IgD-negative memory B cell (primary cell): ENCODE measurements at regions not wholly inside any gene's neighbourhood (a gene's known extent, or its start where the extent isn't known, plus 50 kb on each side); places are given as distances from the start of the nearest gene placed in this dataset.
"Not testable (repeated sequence)": the region's sequence is repeated elsewhere in the genome, so short reads cannot be mapped to it uniquely, and the experiment has no call there.

Experiments used
- H3K27ac Mint-ChIP-seq, 3 donors: one replicate each; pipeline ENCODE4 v1.8.0; 2020 to 2022; ENCODE audit warnings: mild to moderate bottlenecking in 3 of 3, mixed read lengths in 3 of 3, moderate library complexity in 1 of 3
- H3K27me3 Mint-ChIP-seq: one replicate; pipeline ENCODE4 v1.8.0; 2021; ENCODE audit warnings: mixed read lengths
- H3K36me3 Mint-ChIP-seq: one replicate; pipeline ENCODE4 v1.8.0; 2020; ENCODE audit warnings: mild to moderate bottlenecking, mixed read lengths
- H3K4me1 Mint-ChIP-seq, 3 donors: one replicate each; pipeline ENCODE4 v1.8.0; 2020 to 2022; ENCODE audit warnings: mixed read lengths in 3 of 3, mild to moderate bottlenecking in 1 of 3
- H3K4me3 Mint-ChIP-seq, 4 donors: one replicate each; pipeline ENCODE4 v1.8.0; 2020 to 2022; ENCODE audit warnings: mild to moderate bottlenecking in 4 of 4, mixed read lengths in 4 of 4, moderate library complexity in 3 of 4
- H3K9me3 Mint-ChIP-seq, 3 donors: one replicate each; pipeline ENCODE4 v1.8.0; 2020 to 2021; ENCODE audit warnings: mixed read lengths in 3 of 3, mild to moderate bottlenecking in 1 of 3

DNA sequence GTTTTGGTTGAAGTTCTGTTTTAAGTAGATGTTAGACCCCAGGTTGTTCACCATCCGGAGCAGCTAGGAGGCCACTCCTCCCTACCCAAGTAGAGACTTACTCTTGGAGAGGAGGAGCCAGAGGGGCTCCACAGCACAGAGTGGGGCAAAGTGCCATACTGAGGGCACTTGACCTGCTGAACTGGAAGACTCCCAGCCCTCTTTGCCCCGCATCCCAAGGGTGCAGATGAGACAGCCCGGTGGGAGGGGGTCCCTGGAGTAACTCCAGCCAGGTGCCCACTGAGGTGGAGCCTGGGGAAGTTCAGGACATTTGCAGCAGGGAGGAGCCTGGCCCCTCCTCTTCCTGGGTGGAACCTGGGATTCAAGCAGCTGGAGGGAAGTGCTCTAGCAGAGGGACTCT is 102.1 kb upstream of the GPR6 start:
- H3K4me3 Mint-ChIP-seq: no peak overlapping the region
- no peaks in the 10 kb centered on the region for H3K36me3 Mint-ChIP-seq
- H3K9me3 Mint-ChIP-seq: peaks cover 0 to 9% (median 0%) of the 10 kb centered on the region in 3 donors
- no peak overlapping the region for H3K27ac Mint-ChIP-seq
- H3K27me3 Mint-ChIP-seq: peaks cover 8% of the 10 kb centered on the region
- H3K4me1 Mint-ChIP-seq: peaks cover 0 to 7% (median 3%) of the 10 kb centered on the region in 3 donors

DNA sequence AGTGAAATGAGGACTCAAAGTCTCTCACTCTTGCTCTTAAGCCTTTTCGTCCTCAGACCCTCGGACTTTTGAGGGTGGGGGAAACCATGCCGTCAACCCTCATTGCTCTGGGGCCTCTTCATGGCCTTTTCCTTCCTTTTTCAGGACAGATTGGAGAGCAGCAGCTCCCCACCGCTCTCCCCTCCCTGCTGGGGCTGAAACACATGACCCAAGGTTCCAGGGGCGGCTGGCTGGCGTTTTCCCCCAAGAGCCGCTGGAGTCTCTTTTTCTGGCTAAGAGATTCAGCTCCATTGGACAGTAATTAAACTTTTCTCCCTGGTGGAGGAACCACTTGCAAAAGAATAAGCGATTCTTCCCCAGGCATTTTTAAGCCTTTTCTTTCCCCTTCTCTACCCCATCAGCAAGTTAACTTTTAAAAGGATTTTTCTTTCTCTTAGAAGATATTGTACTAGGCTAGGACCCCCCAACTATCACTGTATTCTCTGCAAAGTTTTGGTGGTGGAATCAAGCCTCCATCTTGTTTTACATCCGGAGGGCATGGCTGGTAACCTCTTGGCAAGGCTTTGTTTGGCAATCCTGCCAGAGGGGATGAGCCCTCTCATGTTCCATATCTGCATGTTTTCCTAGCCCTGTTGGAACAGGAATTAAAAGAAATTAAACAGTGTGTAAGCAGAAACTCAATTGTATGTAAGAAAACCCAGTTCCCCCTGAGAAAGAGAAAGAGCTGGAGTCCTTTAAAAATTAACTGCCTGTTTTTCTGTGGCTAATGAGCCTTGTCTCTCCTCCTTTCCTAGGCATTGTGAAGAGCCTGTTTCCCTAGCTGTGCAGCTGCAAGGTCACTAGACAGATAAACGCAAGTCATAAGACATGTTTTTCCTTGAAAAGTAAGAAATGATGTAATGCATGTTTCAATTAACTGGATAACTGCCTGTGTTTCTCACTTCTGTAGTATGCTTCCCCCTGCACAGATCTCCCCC is 100.8 kb upstream of the GPR6 start:
- H3K4me3 Mint-ChIP-seq: no peak overlapping the region
- H3K4me1 Mint-ChIP-seq: peaks cover 0 to 7% (median 3%) of the 10 kb centered on the region in 3 donors
- peaks cover 3% of the 10 kb centered on the region for H3K27me3 Mint-ChIP-seq
- H3K36me3 Mint-ChIP-seq: no peaks in the 10 kb centered on the region
- peaks cover 0 to 5% (median 0%) of the 10 kb centered on the region in 3 donors for H3K9me3 Mint-ChIP-seq
- H3K27ac Mint-ChIP-seq: no peak overlapping the region

DNA sequence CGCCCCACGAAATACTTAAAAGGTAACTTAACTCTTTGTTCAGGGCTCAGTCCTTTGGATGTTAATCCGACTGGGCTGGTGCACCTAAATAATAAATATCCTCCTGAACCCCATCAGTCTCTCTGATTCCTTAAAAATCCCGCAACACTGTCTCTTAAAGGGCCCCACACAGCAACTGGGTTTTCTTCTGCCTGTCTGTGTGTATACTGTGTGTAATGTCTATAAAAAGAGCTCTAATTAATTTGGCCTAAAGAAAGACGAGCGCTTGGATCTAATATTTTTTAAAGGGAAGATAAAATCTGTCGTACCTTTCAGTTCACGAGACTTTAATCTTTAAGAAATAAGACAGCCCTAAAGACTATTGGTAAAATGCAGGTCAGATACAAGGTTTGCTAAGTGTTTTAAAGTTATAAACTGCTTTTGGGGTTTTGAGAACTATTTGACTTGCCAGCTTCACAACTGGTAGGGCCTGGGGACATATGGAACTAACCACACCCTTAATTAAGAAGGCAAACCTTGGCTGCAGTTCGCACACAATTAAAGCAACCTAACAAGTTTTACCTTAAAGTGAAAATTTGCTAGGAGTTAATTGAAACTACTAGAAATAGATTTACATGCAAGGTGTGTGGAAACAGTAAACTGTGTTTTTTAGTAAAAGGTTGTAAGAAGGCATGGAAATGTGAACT is 100.0 kb upstream of the GPR6 start:
- not testable (repeated sequence) for H3K27ac Mint-ChIP-seq, H3K36me3 Mint-ChIP-seq, H3K4me1 Mint-ChIP-seq, H3K4me3 Mint-ChIP-seq, H3K27me3 Mint-ChIP-seq, H3K9me3 Mint-ChIP-seq

DNA sequence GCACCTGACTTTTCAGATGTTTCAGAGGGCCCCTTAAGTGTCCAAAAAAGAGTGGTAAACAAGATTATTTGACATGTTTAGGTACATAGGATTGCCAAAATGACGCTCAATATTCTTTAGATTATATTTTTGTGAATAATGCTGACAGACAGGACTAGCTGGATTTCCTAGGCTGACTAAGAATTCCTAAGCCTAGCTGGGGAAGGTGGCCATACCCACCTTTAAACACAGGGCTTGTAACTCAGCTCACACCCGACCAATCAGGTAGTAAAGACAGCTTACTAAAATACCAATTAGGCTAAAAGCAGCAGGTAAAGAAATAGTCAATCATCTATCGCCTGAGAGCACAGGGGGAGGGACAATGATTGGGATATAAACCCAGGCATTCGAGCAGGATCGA is 99.0 kb upstream of the GPR6 start:
- not testable (repeated sequence) for H3K36me3 Mint-ChIP-seq, H3K27ac Mint-ChIP-seq

DNA sequence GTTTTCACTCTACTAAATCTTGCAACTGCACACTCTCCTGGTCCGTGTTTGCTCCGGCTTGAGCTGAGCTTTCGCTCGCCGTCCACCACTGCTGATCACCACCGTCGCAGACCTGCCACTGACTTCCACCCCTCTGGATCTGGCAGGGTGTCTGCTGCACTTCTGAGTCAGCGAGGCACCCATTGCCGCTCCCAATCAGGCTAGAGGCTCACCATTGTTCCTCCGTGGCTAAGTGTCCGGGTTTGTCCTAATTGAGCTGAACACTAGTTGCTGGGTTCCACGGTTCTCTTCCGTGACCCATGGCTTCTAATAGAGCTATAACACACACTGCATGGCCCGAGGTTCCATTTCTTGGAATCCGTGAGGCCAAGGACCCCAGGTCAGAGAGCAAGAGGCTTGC is 98.6 kb upstream of the GPR6 start:
- Mint-ChIP-seq H3K27ac (no peak overlapping the region), H3K9me3 (peaks cover 0 to 5% (median 0%) of the 10 kb centered on the region in 3 donors), H3K27me3 (peaks cover 3% of the 10 kb centered on the region), H3K36me3 (no peaks in the 10 kb centered on the region), H3K4me3 (no peak overlapping the region), H3K4me1 (peaks cover 0 to 3% (median 0%) of the 10 kb centered on the region in 3 donors)

More for the DNA sequence above, 99.0 kb upstream of the GPR6 start:
- H3K4me3 Mint-ChIP-seq, H3K4me1 Mint-ChIP-seq, H3K27me3 Mint-ChIP-seq, H3K9me3 Mint-ChIP-seq: not testable (repeated sequence)

DNA sequence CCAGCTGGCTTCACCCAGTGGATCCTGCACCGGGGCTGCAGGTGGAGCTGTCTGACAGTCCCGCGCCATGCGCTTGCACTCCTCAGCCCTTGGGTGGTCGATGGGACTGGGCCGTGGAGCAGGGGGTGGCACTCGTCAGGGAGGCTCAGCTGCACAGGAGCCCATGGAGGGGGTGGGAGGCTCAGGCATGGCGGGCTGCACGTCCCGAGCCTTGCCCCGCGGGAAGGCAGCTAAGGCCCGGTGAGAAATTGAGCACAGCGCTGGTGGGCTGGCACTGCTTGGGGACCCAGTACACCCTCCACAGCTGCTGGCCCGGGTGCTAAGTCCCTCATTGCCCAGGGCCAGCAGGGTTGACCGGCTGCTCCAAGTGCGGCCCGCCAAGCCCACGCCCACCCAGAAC is 97.0 kb upstream of the GPR6 start:
- H3K36me3 Mint-ChIP-seq, H3K9me3 Mint-ChIP-seq, H3K4me1 Mint-ChIP-seq, H3K4me3 Mint-ChIP-seq, H3K27me3 Mint-ChIP-seq, H3K27ac Mint-ChIP-seq: not testable (repeated sequence)

DNA sequence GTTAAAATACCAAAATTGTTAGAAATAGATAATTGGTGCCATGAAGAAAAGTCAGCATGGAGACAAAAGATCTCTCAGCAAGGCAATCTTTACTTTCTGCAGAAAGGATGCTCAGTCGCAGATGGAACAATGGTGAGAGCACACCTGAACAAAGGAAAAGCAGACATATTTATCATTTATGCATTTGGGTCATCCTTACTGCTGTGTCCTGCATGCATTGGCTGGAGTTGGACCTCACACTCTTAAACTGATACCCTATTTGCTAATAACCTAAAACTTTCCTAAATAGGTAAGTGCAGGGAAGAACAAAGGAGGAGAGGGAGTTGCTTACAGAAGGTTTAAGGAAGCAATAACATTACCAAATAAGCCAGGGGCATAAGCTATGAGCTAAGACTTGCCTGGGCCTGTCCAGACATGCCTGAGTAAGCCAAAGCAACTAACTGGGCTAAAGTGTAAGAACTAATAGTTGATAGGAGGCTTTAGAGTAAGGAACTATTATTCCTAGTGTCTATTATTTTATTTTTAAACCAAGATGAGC is 96.1 kb upstream of the GPR6 start:
- H3K27me3 Mint-ChIP-seq, H3K36me3 Mint-ChIP-seq, H3K4me1 Mint-ChIP-seq, H3K9me3 Mint-ChIP-seq, H3K27ac Mint-ChIP-seq, H3K4me3 Mint-ChIP-seq: not testable (repeated sequence)

DNA sequence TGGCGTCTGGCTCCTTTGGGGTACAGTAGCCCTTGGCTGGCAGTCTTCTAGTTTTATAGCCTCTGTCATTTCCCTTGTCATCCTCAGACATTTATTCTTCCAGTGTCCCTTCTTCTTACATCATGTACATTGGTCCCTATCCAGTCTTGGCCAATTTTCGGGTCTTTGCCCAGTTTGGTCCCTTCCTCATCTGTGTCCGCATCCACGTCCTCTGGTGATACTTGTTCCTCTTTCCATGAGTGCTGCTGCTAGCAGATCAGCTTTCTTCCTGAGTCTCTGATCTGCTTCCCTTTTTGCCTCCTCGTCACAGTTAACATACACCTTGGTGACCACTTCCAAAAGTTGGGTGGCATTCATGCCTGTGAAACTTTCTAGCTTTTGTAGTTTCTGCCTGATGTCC is 86.2 kb upstream of the GPR6 start:
- Mint-ChIP-seq H3K4me3 (peak overlapping the region in 1 of 4 donors; percentile 45), H3K36me3 (peaks cover 4% of the 10 kb centered on the region), H3K4me1 (peaks cover 15 to 34% (median 20%) of the 10 kb centered on the region in 3 donors), H3K27ac (no peak overlapping the region), H3K9me3 (peaks cover 0 to 3% (median 0%) of the 10 kb centered on the region in 3 donors), H3K27me3 (no peaks in the 10 kb centered on the region)

DNA sequence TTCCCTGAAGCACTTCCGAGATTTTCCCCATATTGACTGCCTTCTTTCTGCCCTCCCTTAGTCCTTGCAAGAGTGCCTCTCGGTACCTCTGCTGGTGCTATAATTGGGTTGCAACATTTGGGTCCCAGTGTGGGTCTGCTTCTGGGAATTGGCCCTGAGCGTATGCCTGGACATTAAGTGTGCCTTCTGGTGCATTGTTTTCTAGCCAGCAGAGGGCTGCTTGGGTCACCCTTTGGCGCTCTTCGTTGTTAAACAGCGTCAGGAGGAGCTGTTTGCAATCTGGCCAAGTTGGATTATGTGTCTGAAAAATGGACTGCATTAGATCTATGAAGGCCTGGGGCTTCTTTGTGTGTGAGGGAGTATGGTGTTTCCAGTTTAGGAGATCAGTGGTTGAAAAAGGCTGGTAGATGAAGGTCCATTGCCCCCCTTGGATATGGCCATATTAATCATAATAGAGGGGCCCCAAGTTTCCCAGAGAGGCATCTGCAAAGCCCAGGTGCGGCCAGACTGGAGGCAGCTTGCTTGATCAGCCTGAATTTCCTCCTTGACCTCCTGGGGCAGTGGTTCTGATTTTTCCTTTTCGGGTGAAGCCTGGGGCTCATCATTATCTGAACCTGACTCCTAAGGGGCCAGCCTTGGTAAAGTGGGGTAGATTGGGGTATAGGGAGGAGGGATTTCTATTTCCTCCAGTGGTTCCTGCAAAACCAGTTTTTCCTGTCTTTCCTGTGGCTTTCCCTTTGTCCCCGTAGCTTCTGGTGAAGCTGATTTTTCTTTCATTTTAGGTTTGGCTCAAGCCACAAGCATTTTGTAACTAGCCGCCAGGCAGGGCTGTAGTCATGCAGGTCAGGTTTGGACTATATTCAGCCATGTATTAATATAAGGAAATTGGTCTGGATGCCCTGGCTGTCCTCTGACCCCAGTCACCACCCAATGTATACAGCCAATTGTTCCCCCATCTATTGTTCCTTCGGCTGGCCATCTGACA is 85.4 kb upstream of the GPR6 start:
- H3K27me3 Mint-ChIP-seq: no peaks in the 10 kb centered on the region
- H3K27ac Mint-ChIP-seq: peak overlapping the region in 1 of 3 donors; percentile 93
- peaks cover 0 to 3% (median 0%) of the 10 kb centered on the region in 3 donors for H3K9me3 Mint-ChIP-seq
- H3K36me3 Mint-ChIP-seq: peaks cover 4% of the 10 kb centered on the region
- H3K4me3 Mint-ChIP-seq: no peak overlapping the region
- peaks cover 15 to 34% (median 20%) of the 10 kb centered on the region in 3 donors for H3K4me1 Mint-ChIP-seq

DNA sequence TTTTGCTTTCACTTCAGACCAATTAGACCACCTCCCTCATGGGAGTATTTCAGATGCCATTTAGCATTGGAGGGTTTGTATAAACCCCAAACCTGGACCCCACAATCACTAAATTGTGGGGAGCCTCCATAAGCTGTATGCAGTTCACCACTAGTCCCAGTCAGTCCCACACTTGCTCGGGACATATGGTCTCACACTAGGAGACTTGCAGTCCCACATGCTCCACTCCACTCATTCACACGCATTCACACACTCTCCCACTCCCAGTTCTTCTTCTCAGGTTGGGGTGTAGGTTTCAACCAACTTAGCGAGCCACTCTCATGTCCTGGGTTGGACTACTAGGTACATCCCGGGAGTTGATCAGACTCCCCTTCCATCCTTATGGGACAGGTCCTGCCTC is 84.5 kb upstream of the GPR6 start:
- H3K9me3 Mint-ChIP-seq: peaks cover 0 to 3% (median 0%) of the 10 kb centered on the region in 3 donors
- H3K36me3 Mint-ChIP-seq: peaks cover 4% of the 10 kb centered on the region
- H3K4me1 Mint-ChIP-seq: peaks cover 15 to 34% (median 20%) of the 10 kb centered on the region in 3 donors
- H3K27me3 Mint-ChIP-seq: no peaks in the 10 kb centered on the region
- H3K4me3 Mint-ChIP-seq: peak overlapping the region in 3 of 4 donors; percentile 21 to 88 (median 71)
- peak overlapping the region in 2 of 3 donors; percentile 0 to 93 for H3K27ac Mint-ChIP-seq

DNA sequence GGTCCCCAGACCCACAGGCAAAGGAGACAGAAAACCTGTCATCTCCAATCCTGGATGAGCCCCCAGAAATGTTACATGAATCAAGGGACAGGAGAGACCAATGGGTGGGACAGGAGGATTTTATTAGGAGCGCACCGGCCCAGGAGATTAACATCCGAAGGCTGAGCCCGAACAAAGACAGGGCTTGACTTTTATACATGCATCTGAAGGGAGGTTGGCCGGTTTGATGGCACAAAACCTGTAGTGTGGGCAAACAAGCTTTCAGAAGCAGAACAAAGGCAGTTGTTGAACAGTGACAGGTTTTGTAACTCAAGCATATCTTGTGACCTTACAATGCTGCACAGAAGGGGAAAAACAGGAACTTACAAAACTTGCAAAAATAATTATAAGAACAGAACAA is 83.9 kb upstream of the GPR6 start:
- H3K4me1 Mint-ChIP-seq: peaks cover 15 to 34% (median 20%) of the 10 kb centered on the region in 3 donors
- no peaks in the 10 kb centered on the region for H3K27me3 Mint-ChIP-seq
- H3K9me3 Mint-ChIP-seq: peaks cover 0 to 3% (median 0%) of the 10 kb centered on the region in 3 donors
- peaks cover 4% of the 10 kb centered on the region for H3K36me3 Mint-ChIP-seq
- H3K4me3 Mint-ChIP-seq: peak overlapping the region in 2 of 4 donors; percentile 5 to 71
- peak overlapping the region in 2 of 3 donors; percentile 0 to 93 for H3K27ac Mint-ChIP-seq

DNA sequence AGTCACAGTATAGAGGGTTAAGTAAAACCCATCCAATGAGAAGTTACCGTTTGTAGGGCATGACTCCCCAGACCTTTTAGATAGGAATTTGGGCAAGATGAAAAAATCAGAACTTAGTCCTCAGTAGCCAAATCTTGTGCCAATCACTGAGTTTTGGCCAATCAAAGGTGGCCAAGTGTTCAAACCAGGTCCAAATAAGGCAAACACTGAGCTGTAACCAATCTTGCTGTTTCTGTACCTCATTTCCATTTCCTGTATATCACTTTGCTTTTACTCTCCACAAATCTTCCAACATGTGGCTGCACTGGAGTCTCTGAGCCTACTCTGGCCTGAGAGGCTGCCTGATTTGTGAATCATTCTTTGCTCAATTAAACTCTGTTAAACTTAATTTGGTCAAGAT is 81.8 kb upstream of the GPR6 start:
- Mint-ChIP-seq H3K27ac (no peak overlapping the region), H3K4me1 (peaks cover 15 to 34% (median 20%) of the 10 kb centered on the region in 3 donors)

DNA sequence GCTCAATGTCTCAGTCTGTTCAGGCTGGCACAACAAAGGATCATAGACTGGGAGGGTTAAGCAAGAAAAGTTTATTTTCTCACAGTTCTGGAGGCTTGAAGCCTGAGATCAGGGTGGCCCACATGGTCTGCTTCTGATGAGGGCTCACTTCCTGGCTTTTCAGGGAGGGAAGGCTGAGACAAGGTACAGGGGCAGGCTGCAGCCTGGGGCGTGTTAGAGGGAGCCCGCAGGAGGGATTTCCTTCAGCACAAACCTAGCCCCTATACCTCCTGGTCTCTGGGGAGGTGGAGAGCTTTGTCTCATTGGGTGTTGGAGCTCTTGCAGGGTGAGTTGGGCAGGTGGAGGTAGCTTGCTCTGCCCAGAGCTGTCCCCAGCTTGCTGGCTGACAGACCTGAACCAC is 81.1 kb upstream of the GPR6 start:
- Mint-ChIP-seq H3K27me3 (peaks cover 6% of the 10 kb centered on the region), H3K9me3 (peaks cover 0 to 3% (median 2%) of the 10 kb centered on the region in 3 donors), H3K4me3 (no peak overlapping the region), H3K27ac (no peak overlapping the region), H3K36me3 (peaks cover 4% of the 10 kb centered on the region), H3K4me1 (peaks cover 13 to 32% (median 20%) of the 10 kb centered on the region in 3 donors)

More for the DNA sequence above, 81.8 kb upstream of the GPR6 start:
- Mint-ChIP-seq H3K9me3 (peaks cover 0 to 3% (median 0%) of the 10 kb centered on the region in 3 donors), H3K4me3 (peak overlapping the region in 1 of 4 donors; percentile 49), H3K36me3 (peaks cover 4% of the 10 kb centered on the region), H3K27me3 (peaks cover 1% of the 10 kb centered on the region)

DNA sequence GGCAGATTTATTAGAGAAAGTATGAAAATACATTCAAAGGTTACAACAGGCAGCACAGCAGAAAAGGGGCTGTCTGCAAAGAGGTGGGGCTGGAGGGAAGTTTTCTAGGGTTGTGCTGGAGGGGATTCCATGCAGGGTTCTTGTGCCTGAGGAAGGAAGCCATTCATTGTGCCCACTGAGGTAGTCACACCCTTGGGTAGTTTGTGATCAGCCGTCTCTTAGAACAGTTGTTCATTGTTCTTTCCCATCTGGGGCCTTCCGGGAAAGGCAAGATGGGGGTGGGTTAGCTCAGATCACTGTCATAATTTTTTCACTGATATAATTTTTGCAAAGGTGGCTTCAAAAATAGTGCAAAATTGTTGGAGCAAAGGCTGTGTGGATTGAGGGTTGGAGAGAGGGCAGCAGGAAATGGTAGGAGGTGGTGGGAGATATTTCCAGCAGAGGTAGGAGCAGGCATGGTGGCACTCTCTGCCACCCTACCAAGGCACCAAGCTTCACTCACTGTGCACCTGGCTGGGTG is 80.5 kb upstream of the GPR6 start:
- Mint-ChIP-seq H3K9me3 (peaks cover 0 to 3% (median 2%) of the 10 kb centered on the region in 3 donors), H3K4me3 (no peak overlapping the region), H3K27me3 (peaks cover 6% of the 10 kb centered on the region), H3K36me3 (peaks cover 4% of the 10 kb centered on the region), H3K27ac (peak overlapping the region in 1 of 3 donors; percentile 61), H3K4me1 (peaks cover 11 to 26% (median 17%) of the 10 kb centered on the region in 3 donors)
